AG09309 (cell line): ENCODE measurements at regions not wholly inside any gene's neighbourhood (a gene's known extent, or its start where the extent isn't known, plus 50 kb on each side); places are given as distances from the start of the nearest gene placed in this dataset.
"Not testable (repeated sequence)": the region's sequence is repeated elsewhere in the genome, so short reads cannot be mapped to it uniquely, and the experiment has no call there.

ENCODE experiments used
- DNase-seq: peaks from one replicate; pipeline ENCODE4 v3.0.0-alpha.2; 2010; ENCODE audit warnings: low read depth
- H3K4me3 ChIP-seq: 2 replicates; pipeline ENCODE4 v1.5.1; 2011; ENCODE audit warnings: mild to moderate bottlenecking, low read depth, low read length, moderate library complexity; ENCODE audit not compliant: control insufficient read depth
- TF ChIP-seq, protein P1 (sequence below): IDR thresholded peaks from 2 replicates; pipeline ENCODE4 v1.5.1; 2011; ENCODE audit warnings: mild to moderate bottlenecking, low read depth, low read length, inconsistent platforms; ENCODE audit not compliant: insufficient read depth, control insufficient read depth; ENCODE audit errors: missing control alignments

DNA sequence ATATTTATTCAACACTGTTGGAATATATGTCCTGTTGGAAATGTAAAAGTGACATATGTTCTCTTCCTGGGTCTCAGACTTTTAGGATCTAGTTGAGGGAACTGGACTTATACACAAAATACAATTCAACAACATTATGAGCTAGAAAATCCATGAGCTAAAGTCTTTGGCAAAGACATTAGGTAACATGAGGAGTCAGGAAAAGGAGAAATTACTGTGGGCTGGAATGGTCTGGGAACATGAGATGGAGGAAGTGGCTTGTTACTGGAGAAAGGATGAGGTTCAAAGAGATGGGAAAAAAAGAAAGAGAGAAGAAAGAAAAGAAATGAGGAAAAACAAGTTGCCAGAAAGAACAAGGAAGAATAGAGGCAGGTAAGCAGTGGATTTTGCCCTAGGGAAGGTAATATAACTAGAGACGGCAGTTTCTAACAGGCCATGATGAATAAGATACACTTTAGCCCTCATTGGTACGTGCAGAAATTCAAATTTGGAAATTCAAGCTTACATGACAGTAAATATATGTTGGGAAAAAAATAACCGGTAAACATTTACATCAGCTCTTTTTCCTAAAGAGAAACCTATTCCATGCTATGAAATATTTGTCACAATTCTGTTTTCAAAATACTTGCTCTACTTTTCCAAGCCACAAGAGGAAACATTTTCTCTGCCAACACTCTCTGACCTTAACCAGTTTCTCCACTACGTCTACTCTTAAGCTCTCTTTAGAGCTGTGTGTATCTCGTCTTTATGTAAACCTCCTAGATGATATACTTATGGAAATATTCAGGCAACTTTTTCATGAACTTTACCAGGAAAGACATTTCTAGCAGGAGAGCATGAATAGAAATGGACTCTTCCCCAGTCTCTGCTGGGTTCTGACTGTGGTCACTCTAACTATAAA is 268.8 kb upstream of the BTG1 start:
- H3K4me3 ChIP-seq: no peak overlapping the region
- no peak for DNase-seq

DNA sequence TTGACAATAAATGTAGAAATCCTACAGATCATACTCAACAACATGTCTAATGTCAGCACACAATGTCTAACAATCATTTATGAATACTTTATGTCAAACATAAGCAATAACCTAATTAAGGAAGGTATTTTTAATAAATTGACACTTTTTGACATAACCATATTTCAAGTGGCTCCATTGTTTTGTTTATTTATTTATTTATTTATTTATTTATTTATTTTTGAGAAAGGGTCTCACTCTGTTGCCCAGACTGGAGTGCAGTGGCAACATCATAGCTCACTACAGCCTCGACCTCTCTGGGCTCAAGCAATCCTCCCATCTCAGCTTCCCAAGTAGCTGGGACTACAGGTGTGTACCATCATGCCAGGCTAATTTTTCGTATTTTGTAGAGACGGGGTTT is 267.6 kb upstream of the BTG1 start:
- no peak overlapping the region for H3K4me3 ChIP-seq
- TF ChIP-seq, protein P1, sequence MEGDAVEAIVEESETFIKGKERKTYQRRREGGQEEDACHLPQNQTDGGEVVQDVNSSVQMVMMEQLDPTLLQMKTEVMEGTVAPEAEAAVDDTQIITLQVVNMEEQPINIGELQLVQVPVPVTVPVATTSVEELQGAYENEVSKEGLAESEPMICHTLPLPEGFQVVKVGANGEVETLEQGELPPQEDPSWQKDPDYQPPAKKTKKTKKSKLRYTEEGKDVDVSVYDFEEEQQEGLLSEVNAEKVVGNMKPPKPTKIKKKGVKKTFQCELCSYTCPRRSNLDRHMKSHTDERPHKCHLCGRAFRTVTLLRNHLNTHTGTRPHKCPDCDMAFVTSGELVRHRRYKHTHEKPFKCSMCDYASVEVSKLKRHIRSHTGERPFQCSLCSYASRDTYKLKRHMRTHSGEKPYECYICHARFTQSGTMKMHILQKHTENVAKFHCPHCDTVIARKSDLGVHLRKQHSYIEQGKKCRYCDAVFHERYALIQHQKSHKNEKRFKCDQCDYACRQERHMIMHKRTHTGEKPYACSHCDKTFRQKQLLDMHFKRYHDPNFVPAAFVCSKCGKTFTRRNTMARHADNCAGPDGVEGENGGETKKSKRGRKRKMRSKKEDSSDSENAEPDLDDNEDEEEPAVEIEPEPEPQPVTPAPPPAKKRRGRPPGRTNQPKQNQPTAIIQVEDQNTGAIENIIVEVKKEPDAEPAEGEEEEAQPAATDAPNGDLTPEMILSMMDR: no peak
- no peak for DNase-seq

More for the DNA sequence above, 268.8 kb upstream of the BTG1 start:
- TF ChIP-seq, protein P1: no peak

DNA sequence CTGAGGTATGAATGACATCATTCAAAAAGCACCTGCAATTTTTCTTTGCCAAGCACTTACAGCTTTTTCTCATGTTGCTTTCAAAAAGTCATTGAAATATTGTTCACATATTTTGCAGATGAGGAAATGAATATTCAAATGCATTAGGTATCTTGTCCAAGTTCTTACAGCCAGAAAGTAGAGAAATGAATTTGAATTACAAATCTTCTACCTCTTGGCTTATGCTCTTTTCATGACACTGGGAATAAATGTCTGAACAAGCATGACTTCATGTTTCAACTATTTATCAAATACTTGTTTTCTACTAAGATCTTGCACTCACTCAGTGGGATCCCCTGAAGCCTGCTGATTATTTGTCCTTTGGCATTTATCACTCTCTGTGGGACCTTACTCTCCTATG is 267.2 kb upstream of the BTG1 start:
- no peak overlapping the region for H3K4me3 ChIP-seq
- no peak for DNase-seq
- TF ChIP-seq, protein P1: no peak

DNA sequence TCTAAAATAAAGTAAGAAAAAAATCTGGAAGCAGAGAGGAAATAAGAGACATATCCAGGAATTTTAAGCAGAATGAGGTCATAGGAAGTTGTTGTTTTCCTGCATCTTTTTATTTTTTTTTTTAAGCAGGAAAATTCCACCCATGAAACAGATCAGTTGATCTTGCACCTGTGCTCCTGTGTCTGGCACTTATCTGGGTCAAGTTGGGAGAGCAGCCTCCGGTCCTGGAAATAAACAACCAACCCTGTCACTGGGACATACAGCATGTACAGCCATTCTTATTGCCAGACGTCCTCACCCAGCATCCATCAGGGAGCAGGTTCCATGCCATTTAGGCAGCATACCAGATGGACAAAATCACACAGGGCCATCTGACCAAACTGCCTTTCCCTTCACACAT is 266.0 kb upstream of the BTG1 start:
- no peak for DNase-seq
- TF ChIP-seq, protein P1: no peak
- no peak overlapping the region for H3K4me3 ChIP-seq

DNA sequence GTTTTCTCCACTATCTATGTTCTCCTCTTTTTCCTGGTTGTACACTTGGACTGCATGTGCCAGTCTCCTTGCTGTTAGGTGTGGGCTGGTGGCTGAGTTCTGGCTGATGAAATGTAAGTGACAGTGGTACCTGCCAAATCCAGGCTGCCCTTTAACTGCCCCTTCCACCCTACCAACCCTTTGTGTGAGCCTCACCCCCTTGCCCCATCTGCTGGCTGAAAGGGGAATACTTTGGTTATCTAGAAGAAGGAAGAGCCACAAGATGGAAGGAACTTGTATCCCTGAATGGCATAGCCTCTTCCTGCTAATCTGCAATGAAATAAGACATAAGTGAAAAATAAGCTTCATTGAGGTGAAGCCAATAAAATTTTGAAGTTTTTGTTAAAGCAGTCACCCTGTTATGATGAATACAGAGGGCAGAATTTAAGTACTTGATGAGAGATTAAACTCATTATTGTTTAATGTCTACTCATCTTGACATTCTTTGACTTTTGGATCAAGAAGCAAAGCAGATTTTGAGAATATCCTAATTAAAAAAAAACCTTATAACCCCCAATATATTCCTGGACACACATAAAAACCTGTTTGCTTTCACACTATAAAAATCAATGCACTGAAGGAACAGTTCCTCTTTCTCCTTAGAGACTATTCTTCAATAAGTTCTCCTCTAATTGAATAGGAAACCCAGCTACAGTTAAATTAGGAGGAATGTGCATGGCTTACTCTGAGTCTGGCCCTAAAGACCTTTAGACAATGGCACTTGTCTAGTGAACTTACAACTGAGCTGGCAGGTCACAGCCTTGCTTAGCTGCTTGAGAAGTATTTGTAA is 262.6 kb upstream of the BTG1 start:
- no peak overlapping the region for H3K4me3 ChIP-seq
- DNase-seq: no peak
- TF ChIP-seq, protein P1: peak; percentile 82

DNA sequence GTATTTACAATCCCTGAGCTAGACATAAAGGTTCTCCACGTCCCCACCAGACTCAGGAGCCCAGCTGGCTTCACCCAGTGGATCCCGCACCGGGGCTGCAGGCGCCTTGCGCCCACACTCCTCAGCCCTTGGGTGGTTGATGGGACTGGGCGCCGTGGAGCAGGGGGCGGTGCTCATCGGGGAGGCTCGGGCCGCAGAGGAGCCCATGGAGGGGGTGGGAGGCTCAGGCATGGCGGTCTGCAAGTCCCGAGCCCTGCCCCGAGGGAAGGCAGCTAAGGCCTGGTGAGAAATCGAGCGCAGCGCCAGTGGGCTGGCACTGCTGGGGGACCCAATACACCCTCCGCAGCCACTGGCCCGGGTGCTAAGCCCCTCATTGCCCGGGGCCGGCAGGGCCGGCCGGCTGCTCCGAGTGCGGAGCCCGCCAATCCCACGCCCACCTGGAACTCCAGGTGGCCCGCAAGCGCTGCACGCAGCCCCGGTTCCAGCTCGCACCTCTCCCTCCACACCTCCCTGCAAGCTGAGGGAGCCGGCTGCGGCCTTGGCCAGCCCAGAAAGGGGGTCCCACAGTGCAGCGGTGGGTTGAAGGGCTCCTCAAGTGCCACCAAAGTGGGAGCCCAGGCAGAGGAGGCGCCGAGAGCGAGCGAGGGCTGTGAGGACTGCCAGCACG is 260.9 kb upstream of the BTG1 start:
- not testable (repeated sequence) for DNase-seq, H3K4me3 ChIP-seq

DNA sequence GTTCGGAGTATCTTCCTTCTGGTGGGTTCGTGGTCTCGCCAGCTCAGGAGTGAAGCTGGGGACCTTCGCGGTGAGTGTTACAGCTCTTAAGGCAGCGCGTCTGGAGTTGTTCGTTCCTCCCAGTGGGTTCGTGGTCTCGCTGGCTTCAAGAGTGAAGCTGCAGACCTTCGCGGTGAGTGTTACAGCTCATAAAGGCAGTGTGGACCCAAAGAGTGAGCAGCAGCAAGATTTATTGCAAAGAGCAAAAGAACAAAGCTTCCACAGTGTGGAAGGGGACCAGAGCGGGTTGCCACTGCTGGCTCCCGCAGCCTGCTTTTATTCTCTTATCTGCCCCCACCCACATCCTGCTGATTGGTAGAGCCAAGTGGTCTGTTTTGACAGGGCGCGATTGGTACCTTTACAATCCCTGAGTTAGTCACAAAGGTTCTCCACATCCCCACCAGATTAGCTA is 260.2 kb upstream of the BTG1 start:
- DNase-seq, H3K4me3 ChIP-seq: not testable (repeated sequence)
